HG02642 (cell line): ENCODE measurements at regions not wholly inside any gene's neighbourhood (a gene's known extent, or its start where the extent isn't known, plus 50 kb on each side); places are given as distances from the start of the nearest gene placed in this dataset.
"Not testable (repeated sequence)": the region's sequence is repeated elsewhere in the genome, so short reads cannot be mapped to it uniquely, and the experiment has no call there.

Source experiments
- ATAC-seq: cut with Tn5 transposase; IDR thresholded peaks from one replicate; pipeline ENCODE4 v1.9.1; 2021; ENCODE audit warnings: mild to moderate bottlenecking; ENCODE audit not compliant: unreplicated experiment, poor library complexity

GRCh38 chr2:66111706-66112105, 323.2 kb upstream of the MEIS1 start:
- no peak for ATAC-seq

GRCh38 chr2:66110608-66111007, 324.3 kb upstream of the MEIS1 start:
- ATAC-seq, result no peak

DNA sequence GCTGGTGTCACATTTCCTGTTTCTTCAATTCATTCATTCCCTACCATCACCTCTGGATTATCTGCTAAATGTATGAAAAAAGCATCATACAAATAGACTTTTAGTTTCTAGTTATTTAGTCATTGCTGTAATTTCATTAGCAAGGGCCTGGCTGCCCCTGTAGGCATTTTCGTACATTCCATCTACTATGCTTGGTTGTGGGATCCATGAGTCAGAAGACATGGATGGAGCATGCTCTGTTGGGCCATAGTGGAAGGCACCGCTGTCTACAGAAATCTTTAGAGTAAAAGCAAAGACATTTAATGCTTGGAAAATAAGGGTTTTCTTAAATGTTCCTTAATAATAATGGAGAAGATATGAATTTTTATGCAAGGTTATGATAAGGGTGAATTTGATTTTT, 324.8 kb upstream of the MEIS1 start:
- no peak for ATAC-seq

DNA sequence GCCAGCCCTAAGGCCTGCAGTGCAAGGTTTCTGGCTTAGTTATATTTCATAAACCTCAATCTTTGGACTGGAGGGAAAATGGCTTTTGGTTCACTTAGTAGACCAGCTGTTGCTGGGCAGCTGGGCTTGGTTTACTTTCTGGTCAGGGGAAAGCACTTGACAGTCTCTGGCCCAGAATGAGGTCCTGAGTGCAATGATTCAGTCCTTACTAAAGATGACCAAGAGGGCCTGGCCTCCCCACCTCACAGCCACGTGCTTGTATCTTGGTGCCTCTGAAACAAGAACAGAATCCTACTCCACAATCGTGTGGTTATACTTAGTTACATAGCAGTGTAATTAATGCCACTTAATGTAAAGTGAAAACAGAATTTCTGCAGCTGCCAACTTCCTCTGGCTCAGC, 325.5 kb upstream of the MEIS1 start:
- no peak for ATAC-seq

DNA sequence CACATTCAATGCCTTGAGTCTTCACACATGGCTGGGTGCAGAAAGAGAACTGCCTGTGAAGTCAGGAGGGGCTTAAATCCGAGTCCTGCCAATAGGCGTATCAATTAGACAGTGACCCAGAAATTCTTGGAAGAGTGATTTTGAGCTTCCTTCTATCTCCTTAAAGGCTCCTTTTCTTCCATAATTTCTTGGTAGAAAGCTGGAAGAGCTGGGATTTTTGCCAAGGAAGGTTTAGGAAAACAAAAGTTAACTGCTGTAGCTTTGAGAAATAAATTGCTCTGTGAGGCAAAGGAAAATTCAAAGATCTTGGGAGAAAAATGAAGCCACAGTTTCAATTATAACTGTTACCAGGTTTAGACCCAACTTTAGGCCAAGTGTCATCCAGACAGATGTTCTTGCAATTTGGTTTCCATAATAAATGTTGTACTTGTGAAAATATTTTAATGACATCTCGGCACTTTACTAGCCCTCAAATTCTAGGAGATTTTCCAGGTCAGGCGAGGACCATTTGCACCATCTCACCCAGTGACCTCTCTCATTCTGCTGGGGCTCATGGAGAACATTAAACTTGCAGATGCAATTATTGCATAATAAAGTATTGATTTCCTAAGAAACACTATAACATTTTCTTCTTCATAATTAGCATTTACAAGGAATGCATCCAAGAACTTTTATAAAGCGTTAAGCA, 329.7 kb upstream of the MEIS1 start:
- no peak for ATAC-seq

DNA sequence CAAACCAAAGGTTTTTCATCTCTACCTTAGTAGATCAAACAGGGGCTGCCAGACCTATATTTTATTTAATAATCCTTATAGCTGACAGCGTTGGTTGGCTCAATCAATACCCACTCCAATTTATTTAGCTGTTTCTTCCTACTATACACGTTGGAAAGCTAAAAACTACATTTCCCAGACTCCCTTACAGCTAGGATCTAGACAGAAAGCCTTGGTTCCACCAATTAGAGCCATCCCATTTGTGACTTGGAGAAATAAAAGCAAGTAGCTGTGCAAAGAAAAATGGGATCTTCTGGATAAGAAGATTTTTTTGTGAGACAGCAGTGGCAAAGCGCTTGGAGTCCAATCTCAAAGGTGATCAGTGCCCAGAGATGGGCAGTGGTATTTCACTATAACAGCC, 331.3 kb upstream of the MEIS1 start:
- no peak for ATAC-seq

GRCh38 chr2:66101206-66101605, 333.7 kb upstream of the MEIS1 start:
- no peak for ATAC-seq

DNA sequence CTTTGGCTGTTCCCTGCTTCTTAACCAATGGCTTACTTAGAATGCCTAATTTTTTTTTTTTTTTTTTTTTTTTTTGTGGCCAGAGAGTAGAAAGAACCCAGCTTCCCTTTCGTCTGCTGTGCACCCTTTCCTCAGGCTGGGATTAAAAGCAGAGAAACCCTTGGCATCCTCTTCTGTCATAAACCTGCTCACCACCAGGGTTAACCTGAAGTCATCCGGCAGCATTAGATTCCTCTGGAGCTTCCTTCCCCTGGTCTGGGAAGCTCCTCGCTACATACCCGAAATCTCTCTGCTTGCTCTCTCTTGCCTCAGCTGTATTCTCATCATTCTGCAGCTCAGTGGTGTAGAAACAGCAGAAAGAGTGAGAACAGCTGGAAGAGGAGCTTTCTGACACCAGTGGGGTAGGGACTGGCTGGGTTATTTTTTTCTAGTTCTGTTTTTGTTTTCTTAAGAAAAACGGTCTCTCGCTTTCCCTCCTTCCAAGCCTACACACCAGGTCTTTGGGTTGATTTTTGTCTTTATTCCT, 339.0 kb upstream of the MEIS1 start:
- ATAC-seq, result no peak

DNA sequence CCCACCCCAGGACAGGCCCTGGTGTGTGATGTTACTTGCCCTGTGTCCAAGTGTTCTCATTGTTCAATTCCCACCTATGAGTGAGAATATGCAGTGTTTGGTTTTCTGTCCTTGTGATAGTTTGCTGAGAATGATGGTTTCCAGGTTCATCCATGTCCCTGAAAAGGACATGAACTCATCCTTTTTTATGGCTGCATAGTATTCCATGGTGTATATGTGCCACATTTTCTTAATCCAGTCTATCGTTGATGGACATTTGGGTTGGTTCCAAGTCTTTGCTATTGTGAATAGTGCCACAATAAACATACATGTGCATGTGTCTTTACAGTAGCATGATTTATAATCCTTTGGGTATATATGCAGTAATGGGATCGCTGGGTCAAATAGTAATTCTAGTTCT, 340.2 kb upstream of the MEIS1 start:
- not testable (repeated sequence) for ATAC-seq

DNA sequence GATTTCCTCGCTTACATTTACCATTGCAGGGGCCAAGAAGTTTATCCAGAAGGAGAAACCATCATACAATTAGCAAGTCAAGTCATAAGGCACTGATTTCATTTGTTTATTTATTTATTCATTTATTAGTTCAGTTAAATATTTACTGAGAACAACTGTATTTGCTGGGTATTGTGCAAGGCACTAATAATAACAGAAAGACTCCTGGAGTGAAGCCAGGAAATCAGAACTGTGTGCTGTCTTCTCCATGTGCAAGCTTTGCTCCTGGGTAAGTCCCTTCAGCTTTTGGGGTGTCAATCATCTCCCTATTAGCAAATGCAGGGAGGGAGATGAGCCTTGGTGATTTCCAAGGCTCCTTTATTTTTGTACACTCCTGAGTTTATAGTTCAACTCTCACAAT, 341.6 kb upstream of the MEIS1 start:
- no peak for ATAC-seq

- no peak for ATAC-seq
Measured at GRCh38 chr2:66084948-66085590, 349.9 kb upstream of the MEIS1 start.

GRCh38 chr2:66082581-66082980, 352.3 kb upstream of the MEIS1 start:
- no peak for ATAC-seq

GRCh38 chr2:66080127-66080526, 354.8 kb upstream of the MEIS1 start:
- ATAC-seq, result no peak

GRCh38 chr2:66073172-66073571, 361.8 kb upstream of the MEIS1 start:
- ATAC-seq, result no peak

DNA sequence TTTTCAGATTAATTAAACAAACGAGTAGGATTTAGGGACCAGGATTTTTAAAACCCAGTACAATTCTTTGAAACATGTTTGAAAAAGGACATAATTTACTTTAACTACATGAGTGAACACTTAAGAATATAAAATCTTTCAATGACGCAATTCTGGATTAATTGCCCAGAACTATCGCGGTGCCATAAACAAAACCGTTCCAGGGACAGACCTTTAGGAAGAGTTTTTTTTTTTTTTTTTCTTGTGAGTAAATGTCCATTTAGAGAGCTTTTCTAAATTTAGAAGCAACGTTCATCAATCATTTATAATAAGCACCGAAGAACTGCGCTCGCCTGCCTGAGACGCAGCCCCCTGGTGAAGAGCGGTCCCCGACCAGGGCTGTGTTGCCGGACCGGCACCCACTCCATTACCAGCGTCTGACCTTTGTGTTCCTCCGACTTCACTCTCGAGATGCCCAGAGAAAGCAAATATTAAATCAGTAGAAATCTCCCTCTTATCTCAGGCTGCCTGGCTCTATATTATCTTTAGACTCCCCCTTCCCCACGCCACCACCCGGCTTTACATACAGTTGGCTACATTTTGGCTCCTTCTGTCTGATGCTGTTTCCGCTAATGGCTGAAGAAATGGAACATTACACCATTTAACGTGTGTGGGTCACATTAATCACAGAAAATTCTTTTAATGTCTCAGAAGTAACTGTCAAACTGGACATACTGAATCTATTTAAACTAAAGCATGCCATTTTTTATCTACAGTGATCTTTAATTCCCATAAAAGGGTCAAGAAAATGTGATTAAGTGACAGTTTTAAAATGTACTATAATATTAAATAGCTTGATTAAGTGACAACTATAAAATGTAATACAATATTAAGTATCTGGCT, 364.0 kb upstream of the MEIS1 start:
- no peak for ATAC-seq

- ATAC-seq, result no peak
Measured at GRCh38 chr2:66069937-66070720, 364.8 kb upstream of the MEIS1 start.

DNA sequence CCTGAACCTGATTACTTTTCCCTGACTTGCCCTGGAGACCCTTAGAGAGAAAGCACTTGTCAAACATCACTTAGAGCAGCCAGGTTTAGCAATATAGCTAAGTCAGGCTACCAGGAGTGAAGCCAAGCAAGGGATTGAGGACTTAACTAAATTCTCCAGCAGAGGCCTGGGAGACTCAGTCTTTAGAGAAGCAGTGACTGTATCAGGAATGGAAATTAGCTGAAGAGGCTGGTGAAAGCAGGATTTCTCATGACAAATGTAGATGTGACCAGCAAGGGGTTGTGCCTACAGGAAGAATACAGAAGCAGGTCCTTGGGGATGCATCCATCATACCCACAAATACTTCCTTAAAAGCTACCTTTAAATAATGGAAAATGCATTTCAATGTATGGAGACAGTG, 368.9 kb upstream of the MEIS1 start:
- no peak for ATAC-seq

GRCh38 chr2:66059332-66059731, 375.6 kb upstream of the MEIS1 start:
- no peak for ATAC-seq

GRCh38 chr2:66058675-66059074, 376.2 kb upstream of the MEIS1 start:
- no peak for ATAC-seq

GRCh38 chr2:66057844-66058243, 377.1 kb upstream of the MEIS1 start:
- no peak for ATAC-seq
